ENCODE measurements at regions not wholly inside any gene's neighbourhood (a gene's known extent, or its start where the extent isn't known, plus 50 kb on each side); places are given as distances from the start of the nearest gene placed in this dataset.

GRCh38 chr18:8982416-8983183 lies 119.9 kb upstream of the NDUFV2 start:
- intact Hi-C loops (cut with micrococcal nuclease; ENCODE audit: unreplicated experiment), result loop anchor here (5.0 to 10.0 kb wide), 2 partner anchors 178 to 285 kb away; no protein-coding TSS in a partner anchor
- no peaks in the 10 kb centered on the region for H3K36me3 ChIP-seq (ENCODE audit: control insufficient read depth, insufficient read depth, low read length)
- H3K9me3 ChIP-seq (ENCODE audit: control insufficient read depth, insufficient read depth, low read depth, low read length), result no peaks in the 10 kb centered on the region
- BruUV-seq (replicated peaks), result no TSS peak
- 0 out of 2 replicates have a peak overlapping the region, but pooled peaks have one; percentile 7 for H3K27ac ChIP-seq (ENCODE audit: low read length)
- DNase-seq (ENCODE audit: low read depth, low spot score) (peak; percentile 51), ATAC-seq (peak; percentile 93)
- in situ Hi-C loops (cut with HindIII; ENCODE audit: low pct_unique_long_range_greater_than_20kb, low sequenced_read_pairs), result no loop called here
- CTCF ChIA-PET, result interaction anchor here (0.6 to 1.5 kb wide), 2 partner anchors 286 to 328 kb away, joined by 3 to 7 read pairs; no protein-coding TSS in a partner anchor
- POLR2A ChIA-PET, result interaction anchor here (0.6 kb wide), 1 partner anchor 155 kb away, joined by 3 read pairs; no protein-coding TSS in a partner anchor
- no peaks in the 10 kb centered on the region for H3K27me3 ChIP-seq (ENCODE audit: control insufficient read depth, insufficient read depth, low read length)
- H3K4me3 ChIP-seq (ENCODE audit: low read depth in 2 of 2, low read length in 2 of 2), result no peak overlapping the region
- TF ChIP-seq, protein P1, sequence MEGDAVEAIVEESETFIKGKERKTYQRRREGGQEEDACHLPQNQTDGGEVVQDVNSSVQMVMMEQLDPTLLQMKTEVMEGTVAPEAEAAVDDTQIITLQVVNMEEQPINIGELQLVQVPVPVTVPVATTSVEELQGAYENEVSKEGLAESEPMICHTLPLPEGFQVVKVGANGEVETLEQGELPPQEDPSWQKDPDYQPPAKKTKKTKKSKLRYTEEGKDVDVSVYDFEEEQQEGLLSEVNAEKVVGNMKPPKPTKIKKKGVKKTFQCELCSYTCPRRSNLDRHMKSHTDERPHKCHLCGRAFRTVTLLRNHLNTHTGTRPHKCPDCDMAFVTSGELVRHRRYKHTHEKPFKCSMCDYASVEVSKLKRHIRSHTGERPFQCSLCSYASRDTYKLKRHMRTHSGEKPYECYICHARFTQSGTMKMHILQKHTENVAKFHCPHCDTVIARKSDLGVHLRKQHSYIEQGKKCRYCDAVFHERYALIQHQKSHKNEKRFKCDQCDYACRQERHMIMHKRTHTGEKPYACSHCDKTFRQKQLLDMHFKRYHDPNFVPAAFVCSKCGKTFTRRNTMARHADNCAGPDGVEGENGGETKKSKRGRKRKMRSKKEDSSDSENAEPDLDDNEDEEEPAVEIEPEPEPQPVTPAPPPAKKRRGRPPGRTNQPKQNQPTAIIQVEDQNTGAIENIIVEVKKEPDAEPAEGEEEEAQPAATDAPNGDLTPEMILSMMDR (IDR thresholded peaks at IDR 0.05), result peak; percentile 80
- no peak for TF ChIP-seq POLR2AphosphoS5 (IDR thresholded peaks at IDR 0.05; ENCODE audit: low read depth, low read length)
- TF ChIP-seq, protein P2, sequence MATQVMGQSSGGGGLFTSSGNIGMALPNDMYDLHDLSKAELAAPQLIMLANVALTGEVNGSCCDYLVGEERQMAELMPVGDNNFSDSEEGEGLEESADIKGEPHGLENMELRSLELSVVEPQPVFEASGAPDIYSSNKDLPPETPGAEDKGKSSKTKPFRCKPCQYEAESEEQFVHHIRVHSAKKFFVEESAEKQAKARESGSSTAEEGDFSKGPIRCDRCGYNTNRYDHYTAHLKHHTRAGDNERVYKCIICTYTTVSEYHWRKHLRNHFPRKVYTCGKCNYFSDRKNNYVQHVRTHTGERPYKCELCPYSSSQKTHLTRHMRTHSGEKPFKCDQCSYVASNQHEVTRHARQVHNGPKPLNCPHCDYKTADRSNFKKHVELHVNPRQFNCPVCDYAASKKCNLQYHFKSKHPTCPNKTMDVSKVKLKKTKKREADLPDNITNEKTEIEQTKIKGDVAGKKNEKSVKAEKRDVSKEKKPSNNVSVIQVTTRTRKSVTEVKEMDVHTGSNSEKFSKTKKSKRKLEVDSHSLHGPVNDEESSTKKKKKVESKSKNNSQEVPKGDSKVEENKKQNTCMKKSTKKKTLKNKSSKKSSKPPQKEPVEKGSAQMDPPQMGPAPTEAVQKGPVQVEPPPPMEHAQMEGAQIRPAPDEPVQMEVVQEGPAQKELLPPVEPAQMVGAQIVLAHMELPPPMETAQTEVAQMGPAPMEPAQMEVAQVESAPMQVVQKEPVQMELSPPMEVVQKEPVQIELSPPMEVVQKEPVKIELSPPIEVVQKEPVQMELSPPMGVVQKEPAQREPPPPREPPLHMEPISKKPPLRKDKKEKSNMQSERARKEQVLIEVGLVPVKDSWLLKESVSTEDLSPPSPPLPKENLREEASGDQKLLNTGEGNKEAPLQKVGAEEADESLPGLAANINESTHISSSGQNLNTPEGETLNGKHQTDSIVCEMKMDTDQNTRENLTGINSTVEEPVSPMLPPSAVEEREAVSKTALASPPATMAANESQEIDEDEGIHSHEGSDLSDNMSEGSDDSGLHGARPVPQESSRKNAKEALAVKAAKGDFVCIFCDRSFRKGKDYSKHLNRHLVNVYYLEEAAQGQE (IDR thresholded peaks at IDR 0.05; ENCODE audit: insufficient read depth in 1 of 2, low read depth in 2 of 2, low read length in 1 of 2), result no peak
- TF ChIP-seq SIN3A (IDR thresholded peaks at IDR 0.05; ENCODE audit: borderline replicate concordance, insufficient read depth, low read depth, low read length), result no peak
- no peak for TF ChIP-seq TCF7L2 (IDR thresholded peaks at IDR 0.05; ENCODE audit: low read depth, low read length)
- peaks cover 4% of the 10 kb centered on the region for H3K4me1 ChIP-seq (ENCODE audit: control insufficient read depth, insufficient read depth, low read length)

GRCh38 chr18:8983195-8983594 lies 119.3 kb upstream of the NDUFV2 start:
- in situ Hi-C loops (cut with HindIII; ENCODE audit: low pct_unique_long_range_greater_than_20kb, low sequenced_read_pairs) (no loop called here), intact Hi-C loops (cut with micrococcal nuclease; ENCODE audit: unreplicated experiment) (loop anchor here (5.0 to 10.0 kb wide), 2 partner anchors 178 to 286 kb away; no protein-coding TSS in a partner anchor)
- ChIA-PET CTCF (no interaction called here), POLR2A (interaction anchor here (0.6 kb wide), 1 partner anchor 154 kb away, joined by 3 read pairs; no protein-coding TSS in a partner anchor)
- Histone ChIP-seq H3K4me3 (ENCODE audit: low read depth in 2 of 2, low read length in 2 of 2) (no peak overlapping the region), H3K9me3 (ENCODE audit: control insufficient read depth, insufficient read depth, low read depth, low read length) (no peaks in the 10 kb centered on the region), H3K4me1 (ENCODE audit: control insufficient read depth, insufficient read depth, low read length) (peaks cover 4% of the 10 kb centered on the region), H3K27me3 (ENCODE audit: control insufficient read depth, insufficient read depth, low read length) (no peaks in the 10 kb centered on the region), H3K27ac (ENCODE audit: low read length) (0 out of 2 replicates have a peak overlapping the region, but pooled peaks have one; percentile 7), H3K36me3 (ENCODE audit: control insufficient read depth, insufficient read depth, low read length) (no peaks in the 10 kb centered on the region)
- BruUV-seq (replicated peaks), result no TSS peak
- DNase-seq (ENCODE audit: low read depth, low spot score), result no peak
- TF ChIP-seq POLR2AphosphoS5 (IDR thresholded peaks at IDR 0.05; ENCODE audit: low read depth, low read length) (no peak), TCF7L2 (IDR thresholded peaks at IDR 0.05; ENCODE audit: low read depth, low read length) (no peak), SIN3A (IDR thresholded peaks at IDR 0.05; ENCODE audit: borderline replicate concordance, insufficient read depth, low read depth, low read length) (no peak)
- TF ChIP-seq, protein P2 (IDR thresholded peaks at IDR 0.05; ENCODE audit: insufficient read depth in 1 of 2, low read depth in 2 of 2, low read length in 1 of 2), result no peak
- TF ChIP-seq, protein P1 (IDR thresholded peaks at IDR 0.05), result no peak
- ATAC-seq, result no peak

Measured in Panc1 (cell line).